HG02943 (cell line): ENCODE measurements at regions not wholly inside any gene's neighbourhood (a gene's known extent, or its start where the extent isn't known, plus 50 kb on each side); places are given as distances from the start of the nearest gene placed in this dataset.

Experiments used
- ATAC-seq: cut with Tn5 transposase; IDR thresholded peaks from one replicate; pipeline ENCODE4 v1.9.1; 2021; ENCODE audit warnings: mild to moderate bottlenecking, low read depth, moderate library complexity; ENCODE audit not compliant: unreplicated experiment

- no peak for ATAC-seq
Observed at GRCh38 chr20:10978019-10978702, 304.4 kb upstream of the JAG1 start.

- ATAC-seq: no peak
Observed at GRCh38 chr20:10978713-10979112, 304.9 kb upstream of the JAG1 start.

- ATAC-seq: no peak
Observed at GRCh38 chr20:10982692-10983091, 308.9 kb upstream of the JAG1 start.

GRCh38 chr20:10984294-10984693, 310.5 kb upstream of the JAG1 start:
- ATAC-seq: no peak

DNA sequence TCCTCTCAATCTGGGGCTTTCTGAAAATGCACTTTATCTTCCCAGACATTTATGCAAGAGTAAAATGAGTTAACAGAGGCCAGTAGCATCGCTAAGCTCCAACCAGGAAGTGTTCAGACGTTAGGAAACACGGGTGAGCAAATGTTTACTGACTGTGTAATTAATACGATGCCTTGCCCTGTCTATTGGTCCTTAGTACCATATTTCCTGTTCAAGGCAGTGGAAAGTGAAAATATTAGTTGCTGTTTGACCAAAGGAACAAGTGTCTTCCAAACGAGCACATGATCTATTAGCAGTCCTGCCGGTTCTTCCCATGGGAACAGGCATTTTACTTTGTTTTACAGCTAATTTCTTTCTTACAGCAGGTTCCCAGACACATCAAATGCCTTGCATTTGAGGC, 311.1 kb upstream of the JAG1 start:
- ATAC-seq: no peak

GRCh38 chr20:10985536-10985935, 311.7 kb upstream of the JAG1 start:
- ATAC-seq: no peak

GRCh38 chr20:10986586-10986985, 312.8 kb upstream of the JAG1 start:
- no peak for ATAC-seq

- ATAC-seq: no peak
Observed at GRCh38 chr20:10987651-10988383, 314.0 kb upstream of the JAG1 start.

GRCh38 chr20:10990625-10991382, 317.0 kb upstream of the JAG1 start:
- ATAC-seq: no peak

GRCh38 chr20:10992731-10993130, 318.9 kb upstream of the JAG1 start:
- ATAC-seq: no peak

GRCh38 chr20:10994991-10995700, 321.3 kb upstream of the JAG1 start:
- ATAC-seq: no peak

DNA sequence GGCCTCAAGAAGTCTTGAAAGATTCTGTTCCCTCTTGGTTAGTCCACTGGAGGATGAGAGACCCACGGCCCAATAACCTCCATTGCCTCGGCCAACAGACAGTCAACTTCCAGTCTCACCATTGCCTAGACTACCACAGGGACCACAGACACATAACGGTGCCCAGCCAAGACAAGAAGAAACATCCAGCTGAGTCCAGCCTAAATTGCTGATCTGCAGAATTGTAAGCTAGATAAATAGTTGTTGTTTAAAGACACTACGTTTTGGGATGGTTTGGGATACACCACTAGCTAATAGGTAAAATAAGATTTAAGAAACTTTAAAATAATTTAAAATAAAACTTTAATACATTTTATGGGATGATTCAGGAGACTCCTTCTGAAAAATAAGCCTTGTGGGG, 324.7 kb upstream of the JAG1 start:
- no peak for ATAC-seq

DNA sequence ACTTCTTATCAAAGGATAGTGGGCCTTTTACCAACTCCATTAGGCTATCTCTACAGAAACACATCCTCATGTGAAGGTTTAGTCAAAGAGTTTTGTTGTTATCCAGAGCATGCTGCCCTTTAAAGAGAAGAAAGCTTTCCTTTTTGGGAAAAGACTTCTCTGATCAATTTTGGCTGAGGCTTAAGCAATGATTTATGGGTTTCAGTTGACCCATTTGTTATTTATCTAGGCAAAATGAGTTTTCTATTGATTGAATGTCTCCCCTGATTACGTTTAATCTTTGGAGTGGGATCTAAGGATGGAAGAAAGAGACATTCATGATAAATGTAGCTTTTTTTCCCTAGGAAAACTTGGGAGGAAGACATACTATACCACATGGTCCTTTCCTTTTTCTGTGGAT, 326.6 kb upstream of the JAG1 start:
- ATAC-seq: no peak

GRCh38 chr20:11001302-11001701, 327.5 kb upstream of the JAG1 start:
- no peak for ATAC-seq

- no peak for ATAC-seq
Observed at GRCh38 chr20:11001764-11002540, 328.2 kb upstream of the JAG1 start.

GRCh38 chr20:11003341-11003740, 329.5 kb upstream of the JAG1 start:
- ATAC-seq: no peak

DNA sequence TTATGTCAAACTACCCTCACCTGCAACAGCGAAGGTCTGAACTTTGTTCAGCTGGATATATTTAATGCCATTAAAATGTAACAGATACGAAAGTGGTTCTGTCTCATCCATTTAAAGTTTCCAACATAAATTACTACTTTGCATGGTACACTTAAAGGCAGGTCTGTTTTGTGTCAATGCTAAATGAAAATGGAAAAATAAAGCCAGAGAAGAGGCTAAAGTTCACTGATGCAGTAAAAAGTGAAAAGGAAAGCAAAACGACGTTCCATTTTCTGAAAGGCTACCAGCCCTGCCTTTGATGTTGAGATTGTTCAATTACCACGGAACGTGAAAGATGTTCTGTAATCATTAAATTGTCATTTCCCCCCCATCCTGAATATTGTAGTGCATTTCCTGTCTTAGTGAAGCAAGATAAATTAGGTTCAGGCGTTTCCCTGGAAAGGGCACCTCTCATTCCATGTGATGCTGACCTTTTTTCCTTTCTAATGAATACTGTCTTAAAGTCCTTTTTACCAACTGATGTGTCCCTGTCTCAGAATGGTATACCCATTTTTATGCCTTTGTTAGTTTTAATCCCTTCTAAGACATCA, 334.7 kb upstream of the JAG1 start:
- no peak for ATAC-seq

- ATAC-seq: no peak
Observed at GRCh38 chr20:11011653-11012052, 337.9 kb upstream of the JAG1 start.

DNA sequence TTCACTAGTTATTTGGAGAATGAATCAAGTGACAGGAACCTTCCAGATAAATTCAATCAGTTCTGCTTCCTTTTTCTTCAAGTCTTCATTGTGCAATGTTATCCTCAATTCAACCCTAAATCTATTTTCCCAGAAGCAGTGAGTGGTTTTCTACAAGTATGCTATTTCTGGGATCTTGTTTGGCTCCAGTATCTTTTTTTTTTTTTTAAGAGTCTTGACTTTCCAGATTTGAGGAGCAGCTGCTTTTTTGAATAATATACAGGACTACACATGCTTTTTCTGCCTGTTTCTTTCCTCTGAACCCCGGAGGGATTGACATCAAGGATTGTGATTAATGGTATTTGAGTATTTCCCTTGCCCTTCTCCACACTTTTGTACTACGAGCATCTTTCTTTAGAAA, 339.2 kb upstream of the JAG1 start:
- ATAC-seq: no peak

DNA sequence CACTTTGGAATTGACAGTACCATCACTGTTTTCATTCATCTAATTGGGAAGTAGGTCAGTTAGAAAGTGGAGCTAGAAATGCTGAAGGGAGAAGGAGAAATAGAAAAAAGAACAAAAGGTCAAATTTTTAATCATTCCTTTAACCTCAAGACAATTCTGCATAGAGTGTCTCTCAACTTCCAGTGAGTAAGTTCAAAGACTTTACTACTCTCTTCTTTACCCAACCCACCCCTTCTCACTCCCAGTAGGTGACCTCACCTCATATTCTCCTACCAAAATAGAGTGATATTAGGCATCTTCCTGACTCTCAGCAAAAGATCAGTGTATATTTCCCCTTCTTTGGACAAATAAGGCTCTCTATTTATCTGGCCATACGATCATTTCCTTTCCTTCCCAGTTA, 340.0 kb upstream of the JAG1 start:
- ATAC-seq: no peak
